ENCODE measurements at regions not wholly inside any gene's neighbourhood (a gene's known extent, or its start where the extent isn't known, plus 50 kb on each side); places are given as distances from the start of the nearest gene placed in this dataset.

DNA sequence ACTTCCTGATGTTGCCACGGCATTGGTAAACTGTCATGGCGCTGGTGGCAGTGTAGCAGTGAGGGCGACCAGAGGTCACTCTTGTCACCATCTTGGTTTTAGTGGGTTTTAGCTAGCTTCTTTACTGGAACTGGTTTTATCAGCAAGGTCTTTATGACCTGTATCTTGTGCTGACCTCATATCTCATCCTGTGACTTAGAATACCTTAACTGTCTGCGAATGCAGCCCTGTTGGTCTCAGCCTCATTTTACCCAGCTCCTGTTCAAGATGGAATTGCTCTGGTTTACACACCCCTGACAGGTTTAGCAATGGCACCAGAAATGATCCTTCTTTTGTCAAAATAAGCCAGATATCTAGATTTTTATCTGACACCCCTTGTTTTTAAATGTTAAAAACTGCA, 85.3 kb downstream of the ARL4A start:
- TF ChIP-seq, protein P1, sequence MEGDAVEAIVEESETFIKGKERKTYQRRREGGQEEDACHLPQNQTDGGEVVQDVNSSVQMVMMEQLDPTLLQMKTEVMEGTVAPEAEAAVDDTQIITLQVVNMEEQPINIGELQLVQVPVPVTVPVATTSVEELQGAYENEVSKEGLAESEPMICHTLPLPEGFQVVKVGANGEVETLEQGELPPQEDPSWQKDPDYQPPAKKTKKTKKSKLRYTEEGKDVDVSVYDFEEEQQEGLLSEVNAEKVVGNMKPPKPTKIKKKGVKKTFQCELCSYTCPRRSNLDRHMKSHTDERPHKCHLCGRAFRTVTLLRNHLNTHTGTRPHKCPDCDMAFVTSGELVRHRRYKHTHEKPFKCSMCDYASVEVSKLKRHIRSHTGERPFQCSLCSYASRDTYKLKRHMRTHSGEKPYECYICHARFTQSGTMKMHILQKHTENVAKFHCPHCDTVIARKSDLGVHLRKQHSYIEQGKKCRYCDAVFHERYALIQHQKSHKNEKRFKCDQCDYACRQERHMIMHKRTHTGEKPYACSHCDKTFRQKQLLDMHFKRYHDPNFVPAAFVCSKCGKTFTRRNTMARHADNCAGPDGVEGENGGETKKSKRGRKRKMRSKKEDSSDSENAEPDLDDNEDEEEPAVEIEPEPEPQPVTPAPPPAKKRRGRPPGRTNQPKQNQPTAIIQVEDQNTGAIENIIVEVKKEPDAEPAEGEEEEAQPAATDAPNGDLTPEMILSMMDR (conservative IDR thresholded peaks at IDR 0.05; ENCODE audit: low read length) = no peak
- no peak for TF ChIP-seq EZH2phosphoT487 (IDR thresholded peaks at IDR 0.05; ENCODE audit: borderline replicate concordance, low read depth, low read length)

Measured in OCI-LY7 (cell line).